Epithelial cell of proximal tubule (primary cell): ENCODE measurements at regions not wholly inside any gene's neighbourhood (a gene's known extent, or its start where the extent isn't known, plus 50 kb on each side); places are given as distances from the start of the nearest gene placed in this dataset.

Experiments
- DNase-seq: peaks from one replicate; pipeline ENCODE4 v3.0.0-alpha.2; 2011; ENCODE audit warnings: low read depth
- H3K4me3 ChIP-seq: 2 replicates; pipeline ENCODE4 v1.5.1; 2011; ENCODE audit warnings: low read depth, mild to moderate bottlenecking, low read length
- TF ChIP-seq, protein P1 (sequence below): conservative IDR thresholded peaks from 2 replicates; pipeline ENCODE4 v1.5.1; 2012; ENCODE audit warnings: low read depth, mild to moderate bottlenecking, low read length

- TF ChIP-seq, protein P1, sequence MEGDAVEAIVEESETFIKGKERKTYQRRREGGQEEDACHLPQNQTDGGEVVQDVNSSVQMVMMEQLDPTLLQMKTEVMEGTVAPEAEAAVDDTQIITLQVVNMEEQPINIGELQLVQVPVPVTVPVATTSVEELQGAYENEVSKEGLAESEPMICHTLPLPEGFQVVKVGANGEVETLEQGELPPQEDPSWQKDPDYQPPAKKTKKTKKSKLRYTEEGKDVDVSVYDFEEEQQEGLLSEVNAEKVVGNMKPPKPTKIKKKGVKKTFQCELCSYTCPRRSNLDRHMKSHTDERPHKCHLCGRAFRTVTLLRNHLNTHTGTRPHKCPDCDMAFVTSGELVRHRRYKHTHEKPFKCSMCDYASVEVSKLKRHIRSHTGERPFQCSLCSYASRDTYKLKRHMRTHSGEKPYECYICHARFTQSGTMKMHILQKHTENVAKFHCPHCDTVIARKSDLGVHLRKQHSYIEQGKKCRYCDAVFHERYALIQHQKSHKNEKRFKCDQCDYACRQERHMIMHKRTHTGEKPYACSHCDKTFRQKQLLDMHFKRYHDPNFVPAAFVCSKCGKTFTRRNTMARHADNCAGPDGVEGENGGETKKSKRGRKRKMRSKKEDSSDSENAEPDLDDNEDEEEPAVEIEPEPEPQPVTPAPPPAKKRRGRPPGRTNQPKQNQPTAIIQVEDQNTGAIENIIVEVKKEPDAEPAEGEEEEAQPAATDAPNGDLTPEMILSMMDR = no peak
- no peak overlapping the region for H3K4me3 ChIP-seq
- DNase-seq = no peak
These were observed 146.1 kb upstream of the CTNNB1 start for GRCh38 chr3:41053220-41053619.

DNA sequence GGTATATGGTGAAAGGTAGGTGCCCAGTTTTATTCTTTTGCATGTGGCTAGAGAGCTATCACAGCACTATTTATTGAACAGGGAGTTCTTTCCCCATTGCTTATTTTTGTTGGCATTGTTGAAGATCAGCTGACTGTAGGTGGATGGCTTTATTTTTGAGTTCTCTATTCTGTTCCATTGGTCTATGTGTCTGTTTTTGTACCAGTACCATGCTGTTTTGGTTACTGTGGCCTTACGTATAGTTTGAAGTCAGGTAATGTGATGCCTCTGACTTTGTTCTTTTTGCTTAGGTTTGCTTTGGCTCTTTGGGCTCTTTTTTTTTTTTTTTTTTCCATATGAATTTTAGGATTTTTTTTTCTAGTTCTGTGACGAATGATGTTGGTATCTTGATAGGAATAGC is 139.2 kb upstream of the CTNNB1 start:
- TF ChIP-seq, protein P1 = no peak
- no peak for DNase-seq
- H3K4me3 ChIP-seq = no peak overlapping the region

- TF ChIP-seq, protein P1 = no peak
- H3K4me3 ChIP-seq = no peak overlapping the region
- no peak for DNase-seq
These were observed 135.2 kb upstream of the CTNNB1 start for GRCh38 chr3:41064070-41064469.

DNA sequence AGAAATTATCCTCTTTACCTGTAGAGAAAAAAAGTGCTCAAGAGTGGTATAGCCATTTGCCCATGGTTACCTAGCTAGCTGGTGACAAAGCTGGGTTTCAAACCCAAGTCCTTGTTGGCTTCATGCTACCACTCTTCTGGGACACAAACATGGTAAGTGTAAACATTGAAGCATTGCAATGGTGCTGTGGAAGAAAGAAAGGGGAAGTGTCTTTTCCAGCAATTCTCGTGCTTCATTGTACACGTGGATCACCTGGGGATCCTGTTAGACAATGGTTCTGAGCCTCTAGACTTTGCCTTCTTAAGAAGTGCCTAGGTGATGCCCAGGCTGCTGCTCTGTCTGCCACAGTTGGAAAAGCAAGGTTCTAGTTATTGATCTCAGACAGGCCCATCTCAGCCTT is 134.8 kb upstream of the CTNNB1 start:
- H3K4me3 ChIP-seq = no peak overlapping the region
- TF ChIP-seq, protein P1 = no peak
- DNase-seq = no peak

- TF ChIP-seq, protein P1 = no peak
- no peak for DNase-seq
These were observed 134.0 kb upstream of the CTNNB1 start for GRCh38 chr3:41065340-41065739.

GRCh38 chr3:41073190-41073589 is 126.1 kb upstream of the CTNNB1 start:
- no peak for DNase-seq
- TF ChIP-seq, protein P1 = no peak
- H3K4me3 ChIP-seq = no peak overlapping the region

More at GRCh38 chr3:41065340-41065739, 134.0 kb upstream of the CTNNB1 start:
- H3K4me3 ChIP-seq = no peak overlapping the region

- H3K4me3 ChIP-seq = no peak overlapping the region
- DNase-seq = no peak
- TF ChIP-seq, protein P1 = peak; percentile 23
These were observed 123.3 kb upstream of the CTNNB1 start for GRCh38 chr3:41075975-41076374.
